Lower leg skin (tissue), 4 donors: ENCODE measurements at regions not wholly inside any gene's neighbourhood (a gene's known extent, or its start where the extent isn't known, plus 50 kb on each side); places are given as distances from the start of the nearest gene placed in this dataset.

Source experiments
- DNase-seq, 2 donors: peaks; one replicate each; pipeline ENCODE4 v3.0.0-alpha.2; 2019; ENCODE audit warnings: low spot score in 2 of 2
- H3K4me3 ChIP-seq: fragments of 200-600 bp; sonication (generic); 2 replicates; pipeline ENCODE4 v1.5.1; 2017; ENCODE audit warnings: mild to moderate bottlenecking, low read depth; ENCODE audit not compliant: poor library complexity, severe bottlenecking
- POLR2A ChIP-seq, 2 donors: fragments of 450-650 bp; IDR thresholded peaks; one replicate each; pipeline ENCODE4 v1.6.1; 2016 to 2017; ENCODE audit warnings: antibody characterized with exemption in 2 of 2, mild to moderate bottlenecking in 1 of 2, moderate library complexity in 1 of 2
- WGBS, 2 donors: methylation state at CpG; one replicate each; pipeline ENCODE4 v1.1.5; 2018; 5-methylcytosine and 5-hydroxymethylcytosine counted together
- intact Hi-C: fragments of 100-400 bp; cut with DNase I; formaldehyde crosslinking; loops from one replicate; pipeline ENCODE4 v1.15.0; 2023; ENCODE audit warnings: low total_unique reads
- TF ChIP-seq, protein P1 (sequence below), 3 donors: fragments of 450-650 bp; IDR thresholded peaks; one replicate each; pipeline ENCODE4 v1.5.1; 2016; ENCODE audit warnings: antibody characterized with exemption in 3 of 3, mild to moderate bottlenecking in 3 of 3, moderate library complexity in 2 of 3

- no peak for DNase-seq
- TF ChIP-seq, protein P1, sequence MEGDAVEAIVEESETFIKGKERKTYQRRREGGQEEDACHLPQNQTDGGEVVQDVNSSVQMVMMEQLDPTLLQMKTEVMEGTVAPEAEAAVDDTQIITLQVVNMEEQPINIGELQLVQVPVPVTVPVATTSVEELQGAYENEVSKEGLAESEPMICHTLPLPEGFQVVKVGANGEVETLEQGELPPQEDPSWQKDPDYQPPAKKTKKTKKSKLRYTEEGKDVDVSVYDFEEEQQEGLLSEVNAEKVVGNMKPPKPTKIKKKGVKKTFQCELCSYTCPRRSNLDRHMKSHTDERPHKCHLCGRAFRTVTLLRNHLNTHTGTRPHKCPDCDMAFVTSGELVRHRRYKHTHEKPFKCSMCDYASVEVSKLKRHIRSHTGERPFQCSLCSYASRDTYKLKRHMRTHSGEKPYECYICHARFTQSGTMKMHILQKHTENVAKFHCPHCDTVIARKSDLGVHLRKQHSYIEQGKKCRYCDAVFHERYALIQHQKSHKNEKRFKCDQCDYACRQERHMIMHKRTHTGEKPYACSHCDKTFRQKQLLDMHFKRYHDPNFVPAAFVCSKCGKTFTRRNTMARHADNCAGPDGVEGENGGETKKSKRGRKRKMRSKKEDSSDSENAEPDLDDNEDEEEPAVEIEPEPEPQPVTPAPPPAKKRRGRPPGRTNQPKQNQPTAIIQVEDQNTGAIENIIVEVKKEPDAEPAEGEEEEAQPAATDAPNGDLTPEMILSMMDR (IDR thresholded peaks at IDR 0.05), result no peak
- TF ChIP-seq POLR2A (IDR thresholded peaks at IDR 0.05), result no peak
- intact Hi-C loops, result no loop called here
- 52 to 70% methylated on average over 2 of the region's 2 CpGs for WGBS, 2 donors
- H3K4me3 ChIP-seq, result no peak overlapping the region
These were observed 1029.2 kb upstream of the PCDH20 start for GRCh38 chr13:62444805-62445204.

- no peak for TF ChIP-seq POLR2A (IDR thresholded peaks at IDR 0.05)
- TF ChIP-seq, protein P1 (IDR thresholded peaks at IDR 0.05), result no peak
- no peak overlapping the region for H3K4me3 ChIP-seq
- intact Hi-C loops, result no loop called here
- no peak for DNase-seq
These were observed 1018.4 kb upstream of the PCDH20 start for GRCh38 chr13:62434081-62434480.

DNA sequence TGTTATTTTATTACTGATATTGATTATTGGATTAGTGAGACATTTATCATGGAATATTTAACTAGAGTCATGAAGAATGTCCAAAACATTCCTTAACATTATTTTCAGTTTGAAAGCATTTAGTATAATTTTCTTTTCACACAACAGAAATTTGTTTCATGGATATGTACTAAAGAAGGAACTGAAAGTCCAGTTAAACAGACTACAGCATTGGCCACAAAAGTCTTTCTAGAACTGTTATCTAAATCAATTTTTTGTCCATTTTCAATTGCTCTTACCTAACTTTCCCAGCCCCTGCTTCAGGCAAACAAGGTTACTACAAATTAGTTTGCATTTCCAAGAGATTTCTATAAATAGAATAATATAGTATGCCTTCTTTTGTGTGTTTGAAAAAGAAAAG lies 1018.0 kb upstream of the PCDH20 start:
- TF ChIP-seq POLR2A (IDR thresholded peaks at IDR 0.05), result no peak
- no peak for DNase-seq
- H3K4me3 ChIP-seq, result no peak overlapping the region
- intact Hi-C loops, result no loop called here

GRCh38 chr13:62432906-62433305 lies 1017.3 kb upstream of the PCDH20 start:
- TF ChIP-seq, protein P1 (IDR thresholded peaks at IDR 0.05), result no peak
- no peak for TF ChIP-seq POLR2A (IDR thresholded peaks at IDR 0.05)
- no peak for DNase-seq
- intact Hi-C loops, result no loop called here
- H3K4me3 ChIP-seq, result no peak overlapping the region

DNA sequence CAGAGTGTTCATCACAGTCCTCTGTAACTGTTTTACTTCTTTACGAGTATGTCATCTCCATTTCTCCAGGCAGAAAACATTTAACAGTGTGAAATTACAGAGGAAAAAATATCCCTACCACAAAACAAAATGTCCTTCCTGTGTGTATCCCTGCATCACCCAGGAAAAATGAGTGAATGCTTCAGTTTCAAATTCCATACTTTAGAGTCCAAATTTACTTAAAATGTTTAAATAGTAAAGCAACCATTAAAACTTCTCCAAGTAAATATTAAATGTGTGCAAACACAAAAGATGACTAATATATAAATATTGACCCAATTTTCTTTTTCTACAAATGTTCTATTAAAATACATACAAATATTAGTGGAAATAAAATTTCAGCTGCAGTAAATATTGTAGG lies 1016.6 kb upstream of the PCDH20 start:
- intact Hi-C loops, result no loop called here
- no peak overlapping the region for H3K4me3 ChIP-seq
- TF ChIP-seq, protein P1 (IDR thresholded peaks at IDR 0.05), result no peak
- TF ChIP-seq POLR2A (IDR thresholded peaks at IDR 0.05), result no peak
- 70 to 76% methylated on average over 1 of the region's 1 CpG for WGBS, 2 donors
- no peak for DNase-seq

GRCh38 chr13:62431852-62432251 lies 1016.2 kb upstream of the PCDH20 start:
- no peak for DNase-seq
- intact Hi-C loops, result no loop called here
- H3K4me3 ChIP-seq, result no peak overlapping the region
- TF ChIP-seq, protein P1 (IDR thresholded peaks at IDR 0.05), result no peak
- TF ChIP-seq POLR2A (IDR thresholded peaks at IDR 0.05), result no peak
